NCI-H82 treated with DMSO at 0.1 percent for 48 hours (cell line): ENCODE measurements at regions not wholly inside any gene's neighbourhood (a gene's known extent, or its start where the extent isn't known, plus 50 kb on each side); places are given as distances from the start of the nearest gene placed in this dataset.

Experiments used
- DNase-seq: peaks from one replicate; lab custom pipeline; 2025; ENCODE audit not compliant: unreplicated experiment; lab: John Stamatoyannopoulos, UW

GRCh38 chr2:120851116-120851773 lies 115.6 kb downstream of the GLI2 start:
- DNase-seq: no peak

GRCh38 chr2:120852200-120852815 lies 116.6 kb downstream of the GLI2 start:
- no peak for DNase-seq

- no peak for DNase-seq
Observed at GRCh38 chr2:120853306-120854013, 117.8 kb downstream of the GLI2 start.

- DNase-seq: no peak
Observed at GRCh38 chr2:120854014-120854620, 118.4 kb downstream of the GLI2 start.

- DNase-seq: no peak
Observed at GRCh38 chr2:120854766-120855530, 119.3 kb downstream of the GLI2 start.

- DNase-seq: no peak
Observed at GRCh38 chr2:120855855-120856405, 120.3 kb downstream of the GLI2 start.

GRCh38 chr2:120856421-120856862 lies 120.8 kb downstream of the GLI2 start:
- no peak for DNase-seq

GRCh38 chr2:120857422-120857821 lies 121.8 kb downstream of the GLI2 start:
- no peak for DNase-seq

GRCh38 chr2:120857931-120858330 lies 122.3 kb downstream of the GLI2 start:
- DNase-seq: no peak

- DNase-seq: no peak
Observed at GRCh38 chr2:120858361-120859106, 122.9 kb downstream of the GLI2 start.

- DNase-seq: no peak
Observed at GRCh38 chr2:120859128-120859527, 123.5 kb downstream of the GLI2 start.

- DNase-seq: no peak
Observed at GRCh38 chr2:120859814-120860578, 124.3 kb downstream of the GLI2 start.

- DNase-seq: no peak
Observed at GRCh38 chr2:120860579-120860922, 124.9 kb downstream of the GLI2 start.

- DNase-seq: no peak
Observed at GRCh38 chr2:120861191-120861575, 125.5 kb downstream of the GLI2 start.

GRCh38 chr2:120861576-120862191 lies 126.0 kb downstream of the GLI2 start:
- DNase-seq: no peak

GRCh38 chr2:120862201-120863060 lies 126.8 kb downstream of the GLI2 start:
- no peak for DNase-seq

GRCh38 chr2:120863146-120863545 lies 127.5 kb downstream of the GLI2 start:
- no peak for DNase-seq

- DNase-seq: no peak
Observed at GRCh38 chr2:120863661-120864320, 128.1 kb downstream of the GLI2 start.
